ENCODE measurements at regions not wholly inside any gene's neighbourhood (a gene's known extent, or its start where the extent isn't known, plus 50 kb on each side); places are given as distances from the start of the nearest gene placed in this dataset.
"Not testable (repeated sequence)": the region's sequence is repeated elsewhere in the genome, so short reads cannot be mapped to it uniquely, and the experiment has no call there.

DNA sequence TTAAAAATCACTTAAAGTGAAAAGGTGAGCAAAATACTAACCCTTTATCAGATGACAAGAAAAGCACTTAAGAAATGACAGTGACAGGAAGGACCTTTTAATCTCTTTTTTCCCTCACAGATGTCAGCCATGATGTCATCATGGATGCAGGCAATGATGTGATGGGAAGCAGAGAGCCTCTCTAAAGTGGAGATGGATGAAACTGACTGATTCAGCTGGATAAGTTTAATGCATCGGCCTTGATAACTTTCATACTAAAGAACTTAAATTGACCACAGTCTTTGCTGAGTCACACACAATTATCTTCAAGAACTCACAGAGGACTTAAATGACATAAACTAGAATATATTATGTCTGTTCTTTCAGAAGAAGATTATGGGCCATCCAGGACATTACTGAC lies 153.2 kb upstream of the FGF10 start:
- no peak for DNase-seq (ENCODE audit: low spot score)

DNA sequence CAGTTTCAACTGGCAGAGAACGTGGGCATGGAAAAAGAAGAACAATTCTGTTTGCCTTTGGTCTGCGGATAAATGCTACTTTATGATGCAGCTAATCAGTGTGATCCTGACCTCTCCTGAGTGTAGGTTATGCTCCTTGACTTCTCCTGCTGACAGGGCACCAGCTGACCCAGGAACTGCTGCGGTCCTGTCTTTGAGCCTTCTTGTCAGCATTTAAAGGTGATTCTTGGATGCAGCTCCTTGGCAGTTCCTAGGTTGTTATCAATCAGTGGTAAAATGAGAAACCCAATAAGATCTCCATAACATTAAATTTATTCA lies 150.3 kb upstream of the FGF10 start:
- DNase-seq (ENCODE audit: low spot score): no peak

DNA sequence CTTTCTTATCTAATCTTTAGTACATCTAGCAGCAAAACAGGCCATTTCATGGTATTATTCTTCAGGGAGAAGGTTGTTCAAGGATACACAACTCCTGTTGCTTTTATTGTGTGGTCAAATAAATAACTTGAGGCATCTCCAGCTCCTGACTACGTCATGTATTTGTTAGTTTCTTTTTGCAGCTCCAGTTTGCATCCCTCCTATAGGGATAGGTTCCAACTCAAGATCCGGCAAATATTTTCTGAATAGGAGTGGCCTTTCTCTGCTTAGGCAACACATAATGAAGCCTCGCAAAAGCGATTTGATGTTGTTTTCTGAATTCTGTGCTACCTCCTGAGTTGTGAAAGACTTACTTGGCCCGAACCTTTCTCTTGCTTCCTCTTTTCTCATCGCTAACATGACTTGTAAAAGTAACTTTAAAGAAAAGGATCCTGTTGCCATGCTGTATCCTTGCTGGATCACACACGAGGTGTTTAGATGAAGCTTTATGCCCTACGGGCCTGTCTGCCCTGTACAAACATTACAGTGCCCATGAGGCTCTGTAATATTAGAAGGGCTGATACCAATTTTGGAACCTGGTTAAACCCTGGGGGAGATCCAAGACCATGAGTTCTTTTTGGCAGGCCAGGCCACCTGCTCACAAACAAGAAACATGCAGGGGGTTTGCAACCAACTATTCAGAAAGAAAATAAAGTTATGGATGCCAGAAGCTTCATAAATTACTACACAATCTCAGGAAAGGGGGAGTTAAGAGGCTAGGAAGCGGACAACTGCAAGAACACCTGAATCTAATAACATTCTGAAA lies 149.8 kb upstream of the FGF10 start:
- DNase-seq (ENCODE audit: low spot score): no peak

DNA sequence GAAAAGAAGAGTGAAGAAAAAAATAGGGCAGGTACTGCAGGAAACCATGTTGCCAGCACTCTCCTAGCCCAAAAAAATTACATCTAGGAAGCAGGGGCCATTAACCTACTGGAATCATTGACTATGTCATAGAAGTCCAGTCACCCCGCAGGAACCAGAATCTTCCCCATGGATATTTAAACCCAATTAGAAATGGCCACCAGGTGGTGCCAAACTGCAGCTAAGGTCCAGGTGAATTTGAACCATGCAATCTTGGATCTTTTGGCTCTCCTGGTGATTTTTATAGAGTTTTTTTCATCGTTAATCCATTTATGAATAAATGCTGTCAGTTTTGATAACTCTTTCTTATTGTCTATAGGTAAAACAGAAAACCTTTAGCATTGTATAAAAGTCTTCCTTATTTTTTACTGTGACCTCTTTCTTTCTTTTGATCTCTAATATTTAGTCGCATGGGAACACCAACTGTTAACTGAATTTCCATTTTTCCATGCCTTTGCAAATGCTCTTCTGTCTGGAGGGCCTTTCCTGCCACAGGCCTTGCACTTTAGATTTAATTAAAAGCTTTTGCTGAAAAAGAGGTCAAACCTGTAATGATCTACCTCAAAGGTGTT lies 147.5 kb upstream of the FGF10 start:
- DNase-seq (ENCODE audit: low spot score): peak; percentile 5

DNA sequence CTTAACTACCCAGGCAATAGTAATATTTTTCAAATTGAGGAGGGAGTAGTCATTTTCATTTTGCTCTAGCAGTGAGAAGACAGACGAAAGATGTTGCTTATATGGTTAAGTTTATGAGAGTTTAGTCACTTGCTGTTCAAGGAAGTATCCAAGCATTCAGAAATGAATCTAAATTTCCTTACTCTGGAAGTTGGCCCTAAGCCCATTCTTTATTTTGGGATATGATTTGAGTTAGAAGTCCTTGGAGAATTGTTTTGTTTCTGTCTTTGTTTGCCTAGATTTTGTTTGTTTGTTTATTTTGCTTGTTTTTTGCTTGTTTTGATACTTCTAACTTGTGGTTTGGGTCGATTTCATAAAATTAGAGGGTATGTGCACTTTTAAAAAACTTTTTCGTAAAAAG lies 146.4 kb upstream of the FGF10 start:
- DNase-seq (ENCODE audit: low spot score): no peak

DNA sequence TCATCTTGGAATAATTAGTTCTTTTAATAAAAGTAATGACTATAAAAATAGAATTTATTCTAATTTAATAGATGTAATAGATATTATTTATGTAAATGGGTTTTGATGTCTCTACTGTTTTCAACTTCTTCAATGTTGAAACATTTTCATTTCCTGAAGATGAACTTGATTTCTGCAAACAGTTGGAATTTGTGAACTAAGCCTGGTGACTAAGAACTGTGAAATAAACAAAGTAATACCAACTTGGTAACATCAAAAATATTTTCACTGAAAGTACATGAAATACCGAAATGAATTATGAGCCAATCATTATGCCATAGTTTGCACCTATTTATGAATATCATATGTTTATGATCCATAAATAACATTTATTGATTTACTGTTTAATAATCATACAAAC lies 143.8 kb upstream of the FGF10 start:
- DNase-seq (ENCODE audit: low spot score): no peak

DNA sequence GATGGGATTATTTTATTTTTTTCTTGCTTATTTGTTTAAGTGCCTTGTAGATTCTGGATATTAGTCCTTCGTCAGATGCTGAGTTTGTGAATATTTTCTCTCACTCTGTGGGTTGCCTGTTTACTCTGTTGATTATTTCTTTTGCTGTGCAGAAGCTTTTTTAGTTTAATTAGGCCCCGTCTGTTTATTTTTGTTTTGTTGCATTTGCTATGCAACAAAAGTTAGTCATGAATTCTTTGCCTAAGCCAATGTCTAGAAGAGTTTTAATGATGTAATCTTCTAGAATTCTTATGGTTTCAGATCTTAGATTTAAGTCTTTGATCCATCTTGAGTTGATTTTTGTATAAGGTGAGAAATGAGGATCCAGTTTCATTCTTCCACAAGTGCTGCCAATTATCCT lies 142.5 kb upstream of the FGF10 start:
- DNase-seq (ENCODE audit: low spot score): not testable (repeated sequence)

DNA sequence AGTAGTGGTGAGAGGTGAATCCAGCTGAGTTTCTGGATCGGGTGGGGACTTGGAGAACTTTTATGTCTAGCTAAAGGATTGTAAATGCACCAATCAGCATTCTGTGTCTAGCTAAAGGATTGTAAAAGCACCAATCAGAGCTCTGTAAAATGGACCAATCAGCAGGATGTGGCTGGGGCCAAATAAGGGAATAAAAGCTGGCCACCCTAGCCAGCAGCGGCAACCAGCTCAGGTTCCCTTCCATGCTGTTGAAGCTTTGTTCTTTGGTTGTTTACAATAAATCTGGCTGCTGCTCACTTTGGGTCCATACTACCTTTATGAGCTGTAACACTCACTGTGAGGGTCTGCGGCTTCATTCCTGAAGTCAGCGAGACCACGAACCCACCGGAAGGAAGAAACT lies 141.6 kb upstream of the FGF10 start:
- not testable (repeated sequence) for DNase-seq (ENCODE audit: low spot score)

DNA sequence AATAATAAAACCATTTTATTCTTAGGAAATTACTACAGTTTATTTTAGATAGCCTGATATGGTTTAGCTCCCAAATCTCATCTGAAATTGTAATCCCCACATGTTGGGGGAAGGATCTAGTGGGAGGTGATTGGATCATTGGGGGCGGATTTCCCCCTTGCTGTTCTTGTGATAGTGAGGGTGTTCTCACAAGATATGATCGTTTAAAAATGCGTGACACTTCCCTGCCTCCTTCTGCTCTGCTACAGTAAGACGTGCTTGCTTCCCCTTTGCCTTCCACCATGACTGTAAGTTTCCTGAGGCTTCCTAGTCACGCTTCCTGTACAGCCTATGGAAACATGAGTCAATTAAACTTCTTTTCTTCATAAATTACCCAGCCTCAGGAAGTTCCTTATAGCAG lies 122.4 kb upstream of the FGF10 start:
- no peak for DNase-seq (ENCODE audit: low spot score)

DNA sequence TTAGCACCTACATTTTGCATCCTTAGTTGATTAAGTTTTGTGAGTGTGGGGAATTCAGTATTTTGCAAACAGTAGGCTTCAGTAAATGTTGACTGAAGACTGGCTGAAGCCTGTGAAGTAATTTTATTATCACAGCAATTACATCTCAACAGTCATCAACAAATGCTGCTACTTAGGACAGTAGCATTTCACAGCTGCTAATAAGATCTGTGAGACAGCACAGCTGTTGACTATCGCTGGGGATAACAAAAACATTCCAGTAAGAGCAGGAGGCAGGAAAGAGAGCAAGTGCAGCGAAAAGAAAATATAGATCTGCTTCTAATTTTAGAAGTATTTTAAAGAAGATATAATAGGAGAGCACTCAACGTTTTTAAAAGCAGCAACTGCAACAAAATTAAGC lies 117.3 kb upstream of the FGF10 start:
- no peak for DNase-seq (ENCODE audit: low spot score)

DNA sequence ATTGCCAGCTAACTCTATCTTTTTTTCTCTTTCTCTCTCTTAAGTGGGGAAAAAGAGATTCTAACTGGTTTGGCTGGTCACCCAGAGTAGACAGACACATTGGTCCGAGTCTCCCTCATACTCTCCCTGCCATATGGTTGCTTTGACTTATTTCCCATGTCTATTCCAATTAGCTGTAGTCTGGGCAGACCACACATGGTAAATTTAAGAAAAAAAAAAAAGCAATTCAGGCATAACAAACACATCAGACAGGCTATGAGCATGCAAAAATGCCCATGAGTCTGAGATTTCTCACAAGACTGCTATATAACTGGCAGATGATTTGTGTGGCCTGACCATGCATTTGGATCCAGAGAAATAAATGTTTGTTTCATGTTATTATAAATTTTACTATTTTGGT lies 110.2 kb upstream of the FGF10 start:
- DNase-seq (ENCODE audit: low spot score): no peak

DNA sequence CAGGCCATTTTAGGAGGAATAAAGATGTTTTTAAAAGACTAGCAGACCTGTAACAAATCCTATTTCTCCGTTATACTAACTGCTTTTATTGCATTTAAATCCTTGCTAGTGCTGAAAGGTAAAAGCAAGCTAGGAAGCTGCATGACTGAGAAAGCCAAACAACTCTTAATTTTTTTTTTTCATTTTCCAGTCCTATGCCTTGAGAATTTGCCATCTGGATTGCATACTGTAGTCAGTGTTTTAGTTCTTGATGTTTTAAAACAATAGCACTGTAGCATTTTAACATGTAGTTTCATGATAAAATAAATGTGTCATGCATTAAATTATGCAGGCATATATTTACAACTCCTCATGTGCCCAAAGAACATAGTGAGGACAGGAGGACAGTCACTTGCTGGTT lies 108.4 kb upstream of the FGF10 start:
- DNase-seq (ENCODE audit: low spot score): no peak

DNA sequence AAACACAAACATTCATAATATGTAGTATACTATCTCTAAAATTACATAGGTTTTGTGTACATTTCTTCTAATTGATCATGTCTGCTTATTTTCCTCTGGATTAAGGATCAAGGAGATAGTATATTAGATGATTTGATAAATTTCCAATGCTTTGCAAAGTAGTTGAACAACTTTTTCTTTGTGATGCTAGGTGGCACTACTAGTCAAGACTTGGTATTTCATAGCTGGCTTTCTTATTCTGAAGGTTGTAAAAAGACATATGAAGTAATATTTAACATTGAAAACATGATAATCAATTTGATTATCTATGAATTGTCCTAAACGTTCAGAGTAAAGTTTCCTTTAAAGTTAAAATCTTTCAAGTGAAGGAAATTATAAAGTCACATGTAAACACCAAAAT lies 106.1 kb upstream of the FGF10 start:
- no peak for DNase-seq (ENCODE audit: low spot score)

DNA sequence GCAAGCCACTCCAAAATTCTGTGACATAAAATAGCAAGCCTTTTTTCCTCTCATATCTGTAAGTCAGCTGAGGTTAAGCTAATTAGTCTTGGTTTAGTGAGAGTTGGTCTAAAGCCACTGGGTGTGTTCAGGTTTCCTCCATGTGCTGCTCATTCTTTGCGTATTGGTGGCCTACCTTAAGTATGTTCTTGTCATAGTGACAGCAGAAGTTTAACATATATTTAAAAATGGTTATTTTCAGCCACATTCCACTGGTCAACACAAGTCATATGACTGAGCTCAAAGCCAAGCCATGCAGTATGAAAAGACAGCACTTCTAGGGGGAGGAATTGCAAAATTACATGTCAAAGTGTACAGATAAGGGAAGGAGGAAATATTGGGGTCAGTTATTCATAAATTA lies 100.5 kb upstream of the FGF10 start:
- DNase-seq (ENCODE audit: low spot score): no peak

DNA sequence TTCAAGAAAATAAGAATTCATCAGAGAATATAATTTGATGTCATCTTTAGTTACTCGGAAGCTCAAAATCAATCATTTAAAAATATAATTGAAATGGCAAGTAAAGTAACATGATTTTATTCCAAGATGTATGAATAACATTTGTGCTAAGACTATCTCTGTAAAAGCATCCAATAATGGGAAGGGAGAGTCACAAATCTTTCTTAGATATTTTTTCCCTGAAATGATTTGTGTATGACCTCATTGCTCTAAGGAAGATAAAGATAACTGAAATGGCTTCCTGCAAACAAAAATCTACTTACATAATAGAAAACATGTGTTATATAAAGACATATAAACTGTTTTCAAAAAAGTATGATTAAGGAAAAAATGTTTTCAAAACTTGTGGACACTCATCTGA lies 97.4 kb upstream of the FGF10 start:
- DNase-seq (ENCODE audit: low spot score): no peak

DNA sequence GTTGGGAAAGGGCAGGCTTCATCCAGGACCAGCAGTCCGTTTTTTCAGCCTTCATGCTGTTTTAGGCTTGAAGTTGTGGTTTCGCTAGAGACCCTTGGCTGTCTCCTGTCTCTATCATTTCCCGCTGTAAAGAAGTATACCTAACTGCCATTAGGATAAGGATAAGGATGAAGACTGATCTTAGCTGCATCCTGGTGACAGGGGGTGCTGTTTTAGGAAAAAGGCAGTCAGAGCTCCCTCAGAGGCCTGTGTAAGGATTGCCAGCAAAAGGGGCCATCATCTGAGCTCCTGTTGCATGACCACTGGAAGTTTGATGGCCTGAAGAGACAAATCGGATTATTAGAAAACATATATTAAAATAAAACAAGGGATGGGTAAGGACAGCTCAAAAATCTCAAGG lies 64.8 kb upstream of the FGF10 start:
- DNase-seq (ENCODE audit: low spot score): no peak

DNA sequence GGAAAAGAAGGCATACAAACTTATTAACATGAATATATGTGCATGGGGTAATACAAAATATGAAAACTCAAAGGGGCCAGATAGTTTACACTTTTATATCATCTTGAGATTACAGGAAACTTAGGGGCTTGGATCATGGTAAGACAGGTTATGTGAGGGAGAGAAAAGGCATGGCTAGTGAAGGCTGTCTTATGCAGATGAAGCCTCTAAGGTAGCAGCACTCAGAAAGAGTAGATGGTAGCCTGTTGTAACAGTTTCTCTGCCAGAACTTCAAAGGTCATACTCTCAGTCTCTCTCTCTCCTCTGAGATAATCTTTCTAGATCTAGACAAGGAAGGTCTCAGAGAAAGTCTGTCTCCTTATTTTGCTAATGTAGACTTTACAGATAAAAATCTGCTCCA lies 57.2 kb upstream of the FGF10 start:
- no peak for DNase-seq (ENCODE audit: low spot score)

DNA sequence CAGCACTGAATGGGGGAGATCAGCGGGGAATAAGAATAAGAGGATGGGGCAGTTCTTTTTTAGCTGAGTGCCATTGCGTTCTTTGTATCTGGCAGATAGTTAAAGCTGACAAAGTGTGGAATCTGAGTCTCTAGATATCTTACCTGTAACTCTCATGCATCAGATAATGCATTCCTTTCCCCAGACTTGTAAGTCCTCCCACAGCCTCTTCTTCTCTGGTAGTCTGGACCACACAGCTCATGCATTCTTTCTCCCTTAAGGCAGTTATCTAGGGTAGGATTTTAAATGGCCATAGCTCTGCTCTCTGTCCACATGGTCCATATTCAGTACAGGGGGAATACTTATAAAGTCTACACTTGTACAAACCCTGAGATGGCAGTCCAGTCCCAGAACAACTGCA lies 54.0 kb upstream of the FGF10 start:
- DNase-seq (ENCODE audit: low spot score): no peak

DNA sequence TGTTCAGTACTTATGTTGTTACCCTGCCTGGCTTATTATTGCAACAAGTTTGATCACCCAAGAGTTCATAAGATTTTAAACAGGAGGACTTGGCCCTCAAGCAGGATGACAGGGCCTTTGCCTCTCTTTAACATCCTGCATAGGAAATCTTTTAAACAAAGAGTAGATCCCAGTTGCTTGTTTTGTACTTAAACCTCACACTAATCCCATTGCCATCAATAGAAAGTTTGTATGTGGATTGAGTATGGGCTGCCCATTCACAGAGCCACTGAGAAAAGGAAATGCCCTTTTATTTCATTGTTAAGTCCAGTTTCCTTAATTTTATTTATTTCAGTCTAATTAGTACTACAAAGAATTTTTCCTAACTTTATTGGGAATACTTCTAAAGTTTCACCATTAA lies 52.2 kb upstream of the FGF10 start:
- no peak for DNase-seq (ENCODE audit: low spot score)

DNA sequence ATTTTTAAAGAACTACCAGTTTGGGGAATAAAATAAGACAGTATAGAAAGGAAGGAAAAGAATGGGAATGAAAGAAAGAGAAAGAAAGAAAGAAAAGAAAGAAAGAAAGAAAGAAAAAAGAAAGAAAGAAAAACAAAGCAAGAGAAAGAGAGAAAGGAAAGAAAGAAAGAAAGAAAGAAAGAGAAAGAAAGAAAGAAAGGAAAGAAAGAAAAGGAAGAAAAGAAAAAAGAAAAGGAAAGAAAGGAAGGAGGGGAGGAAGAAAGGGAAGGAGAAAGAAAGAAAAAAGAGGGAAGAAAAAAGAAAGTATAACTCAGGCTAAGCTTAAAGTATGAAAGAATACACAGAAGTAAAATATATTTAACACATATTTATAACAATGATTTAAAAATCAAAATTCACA lies 51.0 kb upstream of the FGF10 start:
- DNase-seq (ENCODE audit: low spot score): no peak
